HG03432 (cell line): ENCODE measurements at regions not wholly inside any gene's neighbourhood (a gene's known extent, or its start where the extent isn't known, plus 50 kb on each side); places are given as distances from the start of the nearest gene placed in this dataset.

ENCODE experiments used
- ATAC-seq: cut with Tn5 transposase; IDR thresholded peaks from one replicate; pipeline ENCODE4 v1.9.1; 2021; ENCODE audit warnings: mild to moderate bottlenecking, moderate library complexity; ENCODE audit not compliant: unreplicated experiment

DNA sequence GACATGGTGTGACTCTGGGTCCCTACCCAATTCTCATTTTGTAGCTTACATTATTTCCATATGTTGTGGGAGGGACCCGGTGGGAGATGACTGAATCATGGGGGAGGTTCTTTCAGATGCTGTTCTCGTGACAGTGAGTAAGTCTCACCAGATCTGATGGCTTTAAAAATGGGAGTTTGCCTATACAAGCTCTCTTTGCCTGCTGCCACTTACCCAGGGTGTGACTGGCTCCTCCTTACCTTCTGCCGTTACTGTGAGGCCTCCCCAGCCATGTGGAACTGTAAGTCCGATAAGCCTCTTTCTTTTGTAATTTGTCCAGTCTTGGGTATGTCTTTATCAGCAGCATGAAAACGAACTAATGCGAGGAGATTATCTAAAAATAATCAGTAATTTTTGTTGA lies 1683.2 kb upstream of the SLC39A10 start:
- no peak for ATAC-seq

DNA sequence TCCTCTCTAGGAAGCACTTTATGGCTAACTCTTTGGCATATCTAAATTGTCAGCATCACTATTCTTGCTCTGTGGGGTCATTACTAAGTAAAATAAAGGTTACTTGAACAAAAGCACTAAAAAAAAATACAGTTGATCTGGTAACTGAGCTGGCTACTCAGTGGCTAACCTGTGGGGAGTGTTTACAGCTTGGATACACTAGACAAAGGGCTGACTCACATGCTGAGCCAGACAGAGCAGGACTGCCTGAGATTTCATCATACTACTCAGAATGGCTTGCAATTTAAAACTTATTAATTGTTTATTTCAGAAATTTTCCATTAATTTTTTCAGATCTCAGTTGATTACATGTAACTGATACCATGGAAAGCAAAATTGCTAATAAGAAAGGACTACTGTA lies 1690.4 kb upstream of the SLC39A10 start:
- no peak for ATAC-seq

DNA sequence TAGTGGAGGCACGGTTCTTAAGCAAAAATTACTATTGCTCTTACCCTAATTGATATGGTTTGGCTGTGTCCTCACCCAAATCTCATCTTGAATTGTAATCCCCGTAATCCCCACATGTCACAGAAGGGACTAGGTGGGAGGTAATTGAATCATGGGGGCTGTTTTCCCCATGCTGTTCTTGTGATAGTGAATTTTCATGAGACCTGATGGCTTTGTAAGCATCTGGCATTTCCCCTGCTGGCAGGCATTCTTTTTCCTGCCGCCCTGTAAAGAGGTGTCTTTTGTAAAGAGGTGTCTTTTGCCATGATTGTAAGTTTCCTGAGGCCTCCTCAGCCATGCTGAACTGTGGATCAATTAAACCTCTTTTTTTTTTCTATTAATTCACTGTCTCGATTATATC lies 1691.8 kb upstream of the SLC39A10 start:
- no peak for ATAC-seq

DNA sequence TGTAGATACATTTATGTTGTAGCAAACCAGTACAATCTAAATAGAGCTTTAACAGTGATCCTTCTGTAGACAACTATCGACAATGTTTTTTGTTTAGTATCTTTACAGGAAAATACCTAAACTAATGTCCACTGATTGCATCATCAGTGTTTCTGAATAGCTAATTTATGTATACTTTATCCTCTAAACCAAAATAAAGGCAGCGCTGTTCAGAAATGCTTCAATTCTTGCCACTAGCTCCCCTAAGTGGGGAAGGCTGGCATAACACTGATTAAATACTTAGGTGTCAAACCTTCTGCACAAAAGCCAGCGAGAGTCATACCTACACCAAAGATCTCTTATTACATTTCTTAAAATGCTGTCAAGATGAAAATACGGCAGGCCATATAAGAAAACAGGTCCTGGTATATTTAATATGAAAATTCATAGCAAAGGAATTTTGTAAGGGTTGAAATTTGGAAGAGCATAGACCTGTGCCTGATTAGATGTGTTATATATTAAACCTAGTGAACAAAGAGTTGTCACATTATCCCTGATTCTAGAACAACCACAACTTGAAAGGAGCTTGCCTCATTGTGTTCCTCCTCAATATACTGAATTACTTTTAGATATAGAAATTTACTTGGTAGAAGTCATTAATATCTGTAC lies 1693.4 kb upstream of the SLC39A10 start:
- ATAC-seq: peak; percentile 74

DNA sequence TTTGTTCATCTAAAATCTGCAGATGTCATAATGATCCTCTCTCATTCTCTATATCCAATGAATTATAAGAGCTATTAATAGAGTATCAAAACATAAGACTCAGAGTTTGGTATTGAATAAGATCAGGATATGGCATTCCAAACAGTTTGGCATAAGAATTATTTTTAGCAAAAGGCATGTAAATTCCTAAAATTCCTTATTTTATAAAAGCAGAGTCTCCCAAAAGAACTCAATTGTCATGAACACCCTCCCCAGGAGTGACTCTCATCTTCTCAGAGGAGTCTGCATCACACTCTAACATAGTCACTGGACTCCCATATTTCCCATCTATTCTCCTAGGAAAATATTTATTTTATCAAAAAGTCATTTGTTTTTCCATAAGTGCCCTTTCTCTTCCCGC lies 1710.2 kb upstream of the SLC39A10 start:
- ATAC-seq: no peak

DNA sequence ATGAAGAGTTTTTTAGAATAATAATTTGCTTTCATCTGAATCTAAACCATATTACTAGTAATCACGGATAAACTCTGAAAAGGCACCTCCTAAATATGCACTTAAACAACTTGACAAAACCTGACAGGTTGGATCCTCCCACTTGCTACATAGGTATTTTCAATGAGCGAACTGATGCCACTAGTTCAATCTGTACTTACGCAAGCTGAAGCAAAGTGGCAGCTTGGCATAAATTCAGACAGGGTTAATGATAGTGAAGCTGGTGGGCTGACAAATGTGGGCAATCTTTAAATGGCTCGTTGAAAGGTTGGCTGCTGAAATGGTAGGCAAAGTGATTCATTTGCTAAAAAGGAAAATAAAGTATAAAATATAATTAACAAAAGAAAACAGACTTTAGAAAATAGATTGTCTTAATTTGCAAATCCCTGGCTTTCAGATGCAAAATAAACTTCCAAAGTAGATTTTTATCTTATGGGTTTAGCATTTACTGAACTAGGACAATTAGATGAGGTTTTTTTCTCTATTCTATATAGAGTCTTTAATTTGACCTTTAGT lies 1713.5 kb upstream of the SLC39A10 start:
- no peak for ATAC-seq

DNA sequence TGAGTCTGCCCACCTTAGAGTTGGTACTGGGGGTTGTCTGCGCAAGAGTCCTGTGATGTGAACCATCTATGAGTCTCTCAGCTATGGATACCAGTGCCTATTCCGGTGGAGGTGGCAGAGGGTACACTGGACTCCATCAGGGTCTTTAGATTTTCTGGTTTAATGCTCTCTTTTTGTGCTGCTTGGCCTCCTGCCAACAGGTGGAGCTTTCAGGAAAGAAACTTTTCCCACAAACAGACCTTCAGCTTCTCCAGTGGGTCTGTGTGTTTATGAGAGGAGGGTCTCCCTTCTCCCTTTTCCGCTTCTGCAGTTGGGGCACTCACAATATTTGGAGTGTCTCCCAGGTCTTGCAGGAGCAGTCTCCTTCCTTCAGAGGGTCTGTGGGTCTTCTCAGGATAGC lies 1721.9 kb upstream of the SLC39A10 start:
- no peak for ATAC-seq

DNA sequence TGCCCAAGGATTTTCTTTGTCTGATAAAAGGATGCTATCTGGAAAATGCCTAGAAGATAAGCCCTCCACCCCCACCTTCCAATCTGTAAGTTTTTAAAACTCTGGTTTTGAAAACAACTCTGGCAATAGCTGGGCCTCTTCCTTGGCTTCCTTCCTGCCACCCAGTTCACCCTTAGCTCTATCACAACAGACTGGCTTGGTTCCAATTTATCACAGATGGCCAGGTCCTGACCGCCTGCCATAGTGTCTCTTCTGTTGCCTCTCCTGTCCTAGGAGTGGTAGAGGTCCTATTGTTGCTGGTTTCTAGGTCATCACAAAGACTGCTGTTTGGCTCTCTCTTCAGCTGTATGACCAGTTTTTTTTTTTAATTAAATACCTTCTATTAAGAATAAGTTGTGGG lies 1727.9 kb upstream of the SLC39A10 start:
- ATAC-seq: no peak

DNA sequence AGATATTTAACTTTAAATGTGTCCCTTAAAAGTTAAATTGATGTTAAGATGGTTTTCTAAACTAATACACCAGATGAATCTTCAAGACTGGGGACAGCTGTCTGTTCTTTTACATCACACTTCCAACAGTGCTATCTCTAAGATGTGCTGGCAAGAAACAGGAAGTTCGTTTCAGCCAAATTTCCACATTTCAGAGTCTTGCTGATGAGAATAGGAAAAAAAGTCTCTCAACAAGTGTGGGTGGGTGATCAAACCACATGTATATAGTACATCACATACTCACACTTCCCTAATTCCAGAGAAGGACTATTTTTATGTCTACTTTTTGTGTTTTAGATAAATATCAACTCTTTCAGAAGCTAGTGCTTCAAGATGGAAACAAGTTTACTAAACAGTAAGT lies 1712.8 kb upstream of the TMEFF2 start:
- ATAC-seq: no peak

DNA sequence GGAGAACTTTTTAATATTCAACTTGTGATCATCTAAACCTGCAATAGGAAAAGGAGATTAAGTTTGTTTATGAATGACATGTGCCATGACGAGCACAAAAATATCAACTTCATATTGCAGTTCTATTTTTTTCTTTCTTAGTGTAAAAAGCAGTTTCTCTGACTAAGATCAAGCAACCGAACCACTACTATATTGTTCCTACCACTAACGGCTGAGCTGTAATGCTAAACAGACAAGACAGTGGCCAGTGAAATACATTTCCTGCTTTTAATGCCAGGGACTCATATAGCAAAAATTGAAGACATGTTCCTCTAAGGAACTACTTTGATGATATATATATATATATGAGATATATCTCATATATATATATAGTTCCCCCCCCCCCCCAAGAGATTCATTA lies 1705.6 kb upstream of the TMEFF2 start:
- ATAC-seq: no peak

DNA sequence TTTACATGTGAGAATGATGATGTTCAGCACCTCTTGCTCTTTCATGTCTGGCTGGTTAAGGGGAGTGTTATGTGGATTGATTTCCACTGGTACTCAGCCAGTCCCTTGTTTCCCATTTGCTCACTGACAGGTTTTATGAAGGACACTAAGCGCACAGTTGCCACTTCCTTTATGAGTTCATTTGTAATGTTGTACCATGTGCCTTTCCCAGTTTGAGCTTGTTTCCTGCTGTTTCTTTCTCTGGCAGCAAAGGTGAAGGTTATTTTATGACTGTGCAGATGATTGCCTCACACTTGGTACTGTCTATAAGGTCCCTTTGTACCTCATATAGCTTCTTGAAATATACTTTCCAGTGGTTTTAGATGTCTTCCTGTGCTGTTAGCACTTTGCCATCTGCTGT lies 1700.5 kb upstream of the TMEFF2 start:
- ATAC-seq: peak; percentile 27

DNA sequence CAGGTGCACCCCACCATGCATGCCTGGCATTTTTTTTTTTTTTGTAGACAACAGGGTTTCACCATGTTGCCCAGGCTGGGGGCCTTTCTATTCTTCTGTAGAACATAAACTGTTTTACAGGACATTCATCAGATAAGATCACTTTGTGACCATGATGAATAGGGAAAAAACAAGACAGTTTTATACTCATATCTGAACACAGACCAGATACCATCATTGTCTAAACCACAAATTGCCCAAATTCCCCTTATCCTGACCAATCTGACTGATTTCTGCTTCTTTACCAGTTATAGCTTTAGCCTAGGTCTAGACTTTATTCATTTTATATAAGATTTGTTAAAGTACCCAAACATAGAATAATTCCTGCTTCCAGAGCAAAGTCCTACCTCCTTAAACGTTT lies 1699.3 kb upstream of the TMEFF2 start:
- peak; percentile 44 for ATAC-seq

DNA sequence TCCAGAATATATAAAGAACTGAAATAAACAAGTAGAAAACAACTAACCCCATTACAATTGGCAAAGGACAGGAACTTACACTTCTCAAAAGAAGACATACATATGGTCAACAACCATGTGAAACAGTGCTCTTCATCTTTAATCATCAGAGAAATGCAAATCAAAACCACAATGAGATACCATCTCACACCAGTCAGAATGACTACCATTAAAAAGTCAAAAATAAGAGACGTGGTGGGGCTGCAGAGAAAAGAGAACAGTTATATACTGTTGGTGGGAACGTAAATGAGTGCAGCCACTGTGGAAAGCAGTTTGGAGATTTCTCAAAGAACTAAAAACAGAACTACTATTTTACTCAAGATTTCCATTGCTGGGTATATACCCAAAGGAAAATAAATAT lies 1696.3 kb upstream of the TMEFF2 start:
- ATAC-seq: peak; percentile 76

DNA sequence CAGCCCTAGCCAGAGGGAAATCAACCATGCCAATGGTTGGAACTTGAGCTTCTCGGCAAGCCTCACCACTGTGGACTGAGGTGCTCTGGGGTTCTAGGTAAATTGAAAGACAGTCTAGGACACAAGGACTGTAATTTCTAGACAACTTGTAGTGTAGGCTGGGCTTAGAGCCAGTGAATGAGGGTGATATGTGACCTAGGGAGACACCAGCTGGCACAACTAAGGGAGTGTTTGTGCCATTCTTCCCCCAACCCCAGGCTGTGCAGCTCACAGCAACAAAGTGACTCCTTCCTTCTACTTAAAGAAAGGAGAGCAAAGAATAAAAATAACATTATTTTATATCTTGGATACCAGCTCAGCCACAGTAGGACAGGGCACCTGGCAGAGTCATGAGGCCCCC lies 1690.7 kb upstream of the TMEFF2 start:
- ATAC-seq: no peak

DNA sequence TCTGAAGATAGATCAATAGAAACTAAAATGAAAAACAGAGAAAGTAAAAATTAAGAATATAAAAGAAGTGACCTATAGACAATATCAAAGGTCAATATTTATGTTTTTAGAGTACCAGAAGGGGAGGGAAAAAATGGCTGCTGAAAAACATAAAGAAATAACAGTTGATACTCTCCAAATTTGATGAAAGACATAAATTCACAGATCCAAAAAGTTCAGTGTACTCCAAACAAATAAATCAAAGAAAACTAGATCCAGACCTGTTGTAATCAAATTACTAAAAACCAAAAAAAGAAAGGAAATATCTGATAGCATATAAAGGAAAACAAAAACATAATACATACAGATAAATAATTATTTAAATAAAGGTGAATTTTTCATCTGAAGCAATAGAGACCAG lies 1689.1 kb upstream of the TMEFF2 start:
- no peak for ATAC-seq

DNA sequence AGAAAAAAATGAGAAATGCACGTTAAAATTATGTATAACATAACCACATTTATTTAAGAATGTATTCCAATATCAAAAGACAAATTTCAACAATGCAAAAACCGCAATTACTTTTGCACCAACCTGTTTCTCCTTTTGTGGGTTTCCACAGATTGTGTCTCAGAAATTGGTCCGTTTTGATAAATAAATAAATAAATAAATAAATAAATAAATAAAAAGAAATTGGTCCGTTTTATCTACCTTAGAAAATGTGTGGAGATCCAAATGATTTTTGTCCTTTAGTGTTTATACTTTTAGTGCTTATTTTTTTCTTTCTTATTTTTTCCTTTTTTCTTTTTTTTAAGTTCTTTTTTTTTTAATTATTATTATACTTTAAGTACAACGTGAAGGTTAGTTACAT lies 1682.2 kb upstream of the TMEFF2 start:
- no peak for ATAC-seq

DNA sequence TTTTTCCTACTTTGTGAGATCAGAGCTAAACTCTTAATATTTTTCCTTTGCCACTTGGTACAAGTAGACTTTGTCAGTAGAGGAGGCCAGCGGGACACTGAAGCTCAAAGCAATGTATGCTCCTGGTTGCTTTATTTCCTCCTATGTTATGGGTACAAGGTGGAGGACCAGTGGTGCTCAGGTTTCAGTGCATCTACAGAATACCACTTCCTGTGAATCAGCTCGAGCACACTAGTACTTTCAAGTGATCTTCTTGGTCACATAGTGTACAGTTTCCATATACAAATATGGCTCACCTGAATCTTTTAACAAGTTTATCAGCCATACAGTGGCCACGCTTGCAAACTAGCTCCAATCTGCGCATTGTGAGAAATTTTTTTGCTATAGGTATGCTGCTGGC lies 1674.8 kb upstream of the TMEFF2 start:
- no peak for ATAC-seq

DNA sequence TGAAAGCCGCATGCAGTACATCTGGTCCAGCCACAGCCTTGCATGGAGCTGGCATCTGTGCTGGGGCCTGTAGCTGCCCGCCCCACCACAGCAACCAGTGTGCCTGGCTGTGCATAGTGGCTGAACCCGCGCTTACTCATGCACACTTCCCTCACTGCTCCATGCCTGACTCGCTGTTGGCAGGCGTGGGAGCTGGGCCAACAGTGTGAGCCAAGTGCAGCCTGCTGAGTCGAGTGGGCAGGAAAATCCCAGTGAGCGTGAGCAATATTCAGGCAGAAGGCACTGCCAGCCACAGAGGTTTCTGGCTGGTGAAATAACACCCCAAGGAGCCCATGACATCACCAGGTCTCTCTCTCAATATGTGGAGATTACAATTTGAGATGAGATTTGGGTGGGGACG lies 1674.1 kb upstream of the TMEFF2 start:
- ATAC-seq: no peak

DNA sequence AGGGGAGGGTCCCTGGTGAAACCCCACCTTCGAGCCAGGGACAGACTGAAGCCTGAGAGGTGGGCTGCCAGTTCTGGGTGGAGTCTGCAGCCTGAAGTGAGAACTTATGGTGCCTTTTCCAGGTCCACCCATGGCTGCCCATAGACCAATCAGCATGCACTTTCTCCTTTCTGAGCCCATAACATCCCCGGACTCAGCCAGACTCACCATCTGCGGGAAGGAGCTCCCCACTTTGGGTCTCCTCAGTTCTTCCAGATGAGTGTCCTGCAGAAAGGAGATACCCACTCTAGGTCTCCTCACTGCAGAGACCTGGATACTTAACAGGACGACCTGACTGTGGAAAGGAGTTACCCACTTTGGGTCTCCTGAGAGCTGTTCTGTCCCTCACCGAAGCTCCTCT lies 1673.4 kb upstream of the TMEFF2 start:
- ATAC-seq: no peak

DNA sequence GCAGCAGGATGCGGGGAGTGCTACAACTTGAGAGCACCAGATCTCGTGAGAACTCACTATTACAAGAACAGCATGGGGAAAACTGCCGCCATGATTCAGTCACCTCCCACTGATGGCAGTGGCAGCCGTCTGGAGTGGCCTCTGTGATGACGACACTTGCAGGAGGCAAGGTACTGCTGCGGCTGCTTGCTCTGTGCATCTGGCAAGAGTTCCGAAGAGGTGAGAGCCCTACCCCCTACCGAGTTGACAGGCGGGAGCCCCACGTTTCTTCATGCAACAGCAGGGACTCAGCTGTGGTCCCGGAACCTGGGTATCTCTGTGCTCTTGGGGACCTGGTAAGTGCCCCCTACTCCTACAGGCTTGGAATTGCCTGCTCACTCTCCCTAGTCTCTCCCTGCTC lies 1672.7 kb upstream of the TMEFF2 start:
- no peak for ATAC-seq

DNA sequence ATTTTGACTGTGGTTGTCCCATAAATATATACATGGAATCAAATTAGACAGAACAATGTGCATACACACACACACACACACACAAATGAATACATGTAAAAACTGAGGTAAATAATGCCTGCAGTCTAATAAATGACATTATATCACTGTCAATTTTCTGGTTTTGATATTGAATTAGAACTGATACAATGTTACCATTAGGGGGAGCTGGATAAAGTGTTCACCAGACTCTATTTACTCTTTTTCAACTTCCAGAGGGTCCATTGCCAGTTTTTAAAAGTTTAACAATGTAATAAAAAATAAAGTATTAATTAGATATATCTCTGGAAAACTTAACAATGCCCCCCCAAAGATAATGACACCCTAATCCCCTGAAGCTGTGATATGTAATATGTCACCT lies 1666.8 kb upstream of the TMEFF2 start:
- ATAC-seq: no peak

DNA sequence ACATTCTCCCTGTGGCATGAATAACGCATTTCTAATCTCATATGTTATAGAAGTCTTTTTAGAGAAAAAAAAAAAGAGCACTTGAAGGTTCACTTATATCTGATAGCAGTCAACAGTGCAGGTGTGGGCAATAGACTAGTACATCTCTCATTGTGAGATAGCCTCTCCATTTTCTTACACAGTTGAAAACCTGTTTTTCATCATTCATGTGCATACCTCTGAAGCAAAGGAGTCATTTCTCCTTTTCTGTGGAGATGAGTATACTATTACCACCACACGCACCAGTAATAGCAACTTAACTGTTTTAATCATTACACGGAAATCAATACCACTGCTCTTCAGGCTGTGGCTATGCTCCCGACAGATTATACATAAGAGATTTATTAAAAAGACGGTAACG lies 1653.3 kb upstream of the TMEFF2 start:
- no peak for ATAC-seq

DNA sequence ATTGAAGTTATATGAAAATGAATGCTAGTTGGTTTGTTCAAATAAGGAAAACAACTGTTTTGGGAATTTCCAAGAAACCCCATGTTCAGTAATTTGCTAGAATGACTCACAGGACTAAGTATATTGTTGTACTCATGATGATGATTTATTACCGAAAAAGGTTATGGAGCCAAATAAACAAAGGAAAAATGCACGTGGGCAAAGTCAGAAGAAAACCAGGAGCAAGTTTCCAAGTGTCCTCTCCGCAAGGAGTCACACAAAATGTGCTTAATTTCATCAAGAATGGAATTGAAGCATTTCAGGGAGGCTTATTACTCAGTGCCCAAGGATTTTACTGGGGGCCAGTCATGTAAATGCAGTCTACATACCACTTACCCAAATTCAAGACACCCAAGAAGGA lies 1652.4 kb upstream of the TMEFF2 start:
- ATAC-seq: no peak
